ENCODE measurements at regions not wholly inside any gene's neighbourhood (a gene's known extent, or its start where the extent isn't known, plus 50 kb on each side); places are given as distances from the start of the nearest gene placed in this dataset.
A peak's percentile ranks its signal among the peaks of the same experiment; 100 is the strongest.

DNA sequence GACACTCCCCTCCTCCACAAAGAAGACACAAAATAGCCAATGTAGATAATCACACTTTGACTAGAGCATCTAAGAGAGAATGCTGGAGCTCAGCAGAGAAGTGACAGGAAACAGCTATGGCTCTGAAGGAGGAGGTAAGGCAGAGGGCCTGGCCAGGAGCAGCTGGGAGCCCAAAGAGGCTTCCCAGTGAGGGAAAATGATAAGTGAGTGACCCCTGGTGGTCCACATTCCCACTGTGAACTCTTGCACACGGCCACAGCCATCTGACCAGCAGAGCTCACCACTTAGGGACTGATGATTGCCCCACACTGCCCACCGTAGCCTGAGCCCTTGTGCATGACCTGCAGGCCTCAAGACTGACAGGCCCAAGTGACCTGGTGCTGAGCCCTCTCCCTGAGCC, 162.7 kb upstream of the GALNTL6 start:
- intact Hi-C loops (cut with DNase I) = no loop called here
- TF ChIP-seq, protein P1, sequence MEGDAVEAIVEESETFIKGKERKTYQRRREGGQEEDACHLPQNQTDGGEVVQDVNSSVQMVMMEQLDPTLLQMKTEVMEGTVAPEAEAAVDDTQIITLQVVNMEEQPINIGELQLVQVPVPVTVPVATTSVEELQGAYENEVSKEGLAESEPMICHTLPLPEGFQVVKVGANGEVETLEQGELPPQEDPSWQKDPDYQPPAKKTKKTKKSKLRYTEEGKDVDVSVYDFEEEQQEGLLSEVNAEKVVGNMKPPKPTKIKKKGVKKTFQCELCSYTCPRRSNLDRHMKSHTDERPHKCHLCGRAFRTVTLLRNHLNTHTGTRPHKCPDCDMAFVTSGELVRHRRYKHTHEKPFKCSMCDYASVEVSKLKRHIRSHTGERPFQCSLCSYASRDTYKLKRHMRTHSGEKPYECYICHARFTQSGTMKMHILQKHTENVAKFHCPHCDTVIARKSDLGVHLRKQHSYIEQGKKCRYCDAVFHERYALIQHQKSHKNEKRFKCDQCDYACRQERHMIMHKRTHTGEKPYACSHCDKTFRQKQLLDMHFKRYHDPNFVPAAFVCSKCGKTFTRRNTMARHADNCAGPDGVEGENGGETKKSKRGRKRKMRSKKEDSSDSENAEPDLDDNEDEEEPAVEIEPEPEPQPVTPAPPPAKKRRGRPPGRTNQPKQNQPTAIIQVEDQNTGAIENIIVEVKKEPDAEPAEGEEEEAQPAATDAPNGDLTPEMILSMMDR (IDR thresholded peaks at IDR 0.05; ENCODE audit: borderline replicate concordance, extremely low read depth, insufficient read depth) = no peak
- no peak for FAIRE-seq

DNA sequence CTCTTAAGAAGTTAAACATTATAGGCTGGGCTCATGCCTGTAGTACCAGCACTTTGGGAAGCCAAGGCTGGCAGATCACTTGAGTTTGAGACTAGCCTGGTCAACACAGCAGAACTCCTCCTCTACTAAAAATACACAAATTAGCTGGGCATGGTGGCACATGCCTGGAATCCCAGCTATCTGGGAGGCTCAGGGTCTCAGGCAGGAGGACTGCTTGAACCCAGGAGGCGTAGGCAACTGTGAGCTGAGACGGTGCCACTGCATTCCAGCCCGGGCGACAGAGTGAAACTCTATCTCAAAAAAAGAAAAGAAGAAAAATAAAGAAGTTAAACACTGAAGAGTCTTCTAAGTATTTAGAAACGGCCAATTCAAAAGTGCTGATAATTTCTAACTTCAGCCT, 164.3 kb upstream of the GALNTL6 start:
- Histone ChIP-seq H3K9ac (ENCODE audit: low read length in 3 of 3) (no peak overlapping the region), H3K9me3 (ENCODE audit: control insufficient read depth in 2 of 3, insufficient read depth in 1 of 3, low read length in 3 of 3) (no peaks in the 10 kb centered on the region)
- no peak for FAIRE-seq

More for the DNA sequence above, 162.7 kb upstream of the GALNTL6 start:
- H3K27ac ChIP-seq (ENCODE audit: low read depth in 2 of 2, low read length in 2 of 2) = no peak overlapping the region
- no peaks in the 10 kb centered on the region for H3K27me3 ChIP-seq (ENCODE audit: control insufficient read depth, insufficient read depth, low read length)
- no peaks in the 10 kb centered on the region for H3K9me3 ChIP-seq (ENCODE audit: control insufficient read depth in 2 of 3, insufficient read depth in 1 of 3, low read length in 3 of 3)
- no peaks in the 10 kb centered on the region for H3K36me3 ChIP-seq (ENCODE audit: control insufficient read depth in 2 of 3, insufficient read depth in 3 of 3, low read length in 3 of 3)
- H3K4me3 ChIP-seq (ENCODE audit: low read length in 3 of 3) = no peak overlapping the region
- no peaks in the 10 kb centered on the region for H3K4me1 ChIP-seq (ENCODE audit: control insufficient read depth in 2 of 3, insufficient read depth in 2 of 3, low read depth in 1 of 3, low read length in 3 of 3)
- peak in 1 of 5 donors; percentile 4 for DNase-seq
- H3K9ac ChIP-seq (ENCODE audit: low read length in 3 of 3) = no peak overlapping the region

DNA sequence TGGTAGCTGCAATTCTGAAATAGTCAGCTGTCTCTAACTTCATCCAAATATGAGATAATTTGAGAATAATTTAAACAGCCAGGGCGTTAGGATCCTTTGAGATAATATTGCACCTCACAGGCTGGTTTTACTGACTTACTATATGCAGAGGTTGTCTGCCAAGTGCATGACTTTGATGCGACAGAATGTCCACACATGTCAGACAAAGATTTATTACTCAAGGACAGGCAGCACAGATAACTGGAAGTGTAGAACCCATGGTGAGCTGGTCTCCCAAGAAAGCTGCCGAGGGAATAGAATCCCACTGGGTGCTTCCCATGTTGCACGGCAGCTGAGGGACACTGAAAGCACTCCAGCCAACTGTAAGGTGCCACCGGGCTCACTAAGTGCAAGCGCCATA, 166.2 kb upstream of the GALNTL6 start:
- no peak for FAIRE-seq
- TF ChIP-seq, protein P1 (IDR thresholded peaks at IDR 0.05; ENCODE audit: borderline replicate concordance, extremely low read depth, insufficient read depth) = no peak

More for the DNA sequence above, 164.3 kb upstream of the GALNTL6 start:
- intact Hi-C loops (cut with DNase I) = no loop called here
- Histone ChIP-seq H3K4me3 (ENCODE audit: low read length in 3 of 3) (no peak overlapping the region), H3K27me3 (ENCODE audit: control insufficient read depth, insufficient read depth, low read length) (no peaks in the 10 kb centered on the region), H3K36me3 (ENCODE audit: control insufficient read depth in 2 of 3, insufficient read depth in 3 of 3, low read length in 3 of 3) (no peaks in the 10 kb centered on the region), H3K4me1 (ENCODE audit: control insufficient read depth in 2 of 3, insufficient read depth in 2 of 3, low read depth in 1 of 3, low read length in 3 of 3) (no peaks in the 10 kb centered on the region), H3K27ac (ENCODE audit: low read depth in 2 of 2, low read length in 2 of 2) (no peak overlapping the region)
- peak in 1 of 5 donors; percentile 6 for DNase-seq
- TF ChIP-seq, protein P1 (IDR thresholded peaks at IDR 0.05; ENCODE audit: borderline replicate concordance, extremely low read depth, insufficient read depth) = no peak

DNA sequence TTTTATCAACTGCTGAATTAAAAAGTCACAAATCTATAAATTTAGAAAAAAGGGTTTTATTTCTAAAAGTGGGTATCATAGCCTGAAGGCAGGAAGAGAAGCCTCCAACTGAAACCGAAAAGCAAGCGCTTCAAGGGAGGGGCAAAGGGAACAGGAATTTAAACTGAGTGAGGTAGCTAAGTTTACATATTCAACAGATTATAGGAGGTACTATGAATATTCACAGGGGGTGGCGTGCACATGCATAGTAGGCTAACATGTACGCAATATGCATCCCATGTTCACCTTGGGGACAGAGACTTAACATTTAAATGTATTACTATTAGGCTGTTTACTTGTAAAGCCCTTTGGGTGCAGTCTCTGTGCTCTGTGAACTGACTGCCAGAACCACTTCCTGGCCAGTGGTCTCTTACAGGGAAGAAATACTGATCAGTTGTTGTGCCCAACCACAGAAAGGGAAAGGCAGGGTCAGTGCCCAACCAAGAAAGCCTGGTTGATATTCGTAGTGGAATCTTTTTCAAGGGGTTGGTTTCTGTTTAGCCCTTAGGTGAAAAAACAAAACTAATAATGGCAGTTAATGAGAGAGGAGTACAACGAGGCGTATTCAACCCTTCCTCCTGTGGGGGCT, 168.7 kb upstream of the GALNTL6 start:
- TF ChIP-seq, protein P1 (IDR thresholded peaks at IDR 0.05; ENCODE audit: borderline replicate concordance, extremely low read depth, insufficient read depth) = no peak
- Histone ChIP-seq H3K27ac (ENCODE audit: low read depth in 2 of 2, low read length in 2 of 2) (no peak overlapping the region), H3K36me3 (ENCODE audit: control insufficient read depth in 2 of 3, insufficient read depth in 3 of 3, low read length in 3 of 3) (no peaks in the 10 kb centered on the region), H3K4me1 (ENCODE audit: control insufficient read depth in 2 of 3, insufficient read depth in 2 of 3, low read depth in 1 of 3, low read length in 3 of 3) (no peaks in the 10 kb centered on the region), H3K9ac (ENCODE audit: low read length in 3 of 3) (no peak overlapping the region), H3K4me3 (ENCODE audit: low read length in 3 of 3) (no peak overlapping the region), H3K9me3 (ENCODE audit: control insufficient read depth in 2 of 3, insufficient read depth in 1 of 3, low read length in 3 of 3) (no peaks in the 10 kb centered on the region), H3K27me3 (ENCODE audit: control insufficient read depth, insufficient read depth, low read length) (no peaks in the 10 kb centered on the region)
- intact Hi-C loops (cut with DNase I) = no loop called here
- FAIRE-seq (no peak), DNase-seq (no peak)

More for the DNA sequence above, 166.2 kb upstream of the GALNTL6 start:
- Histone ChIP-seq H3K4me3 (ENCODE audit: low read length in 3 of 3) (no peak overlapping the region), H3K9me3 (ENCODE audit: control insufficient read depth in 2 of 3, insufficient read depth in 1 of 3, low read length in 3 of 3) (no peaks in the 10 kb centered on the region), H3K27ac (ENCODE audit: low read depth in 2 of 2, low read length in 2 of 2) (no peak overlapping the region), H3K4me1 (ENCODE audit: control insufficient read depth in 2 of 3, insufficient read depth in 2 of 3, low read depth in 1 of 3, low read length in 3 of 3) (no peaks in the 10 kb centered on the region), H3K27me3 (ENCODE audit: control insufficient read depth, insufficient read depth, low read length) (no peaks in the 10 kb centered on the region), H3K36me3 (ENCODE audit: control insufficient read depth in 2 of 3, insufficient read depth in 3 of 3, low read length in 3 of 3) (no peaks in the 10 kb centered on the region), H3K9ac (ENCODE audit: low read length in 3 of 3) (no peak overlapping the region)
- no peak for DNase-seq
- intact Hi-C loops (cut with DNase I) = no loop called here

Data from kidney (tissue), 13 donors.